ENCODE measurements at regions not wholly inside any gene's neighbourhood (a gene's known extent, or its start where the extent isn't known, plus 50 kb on each side); places are given as distances from the start of the nearest gene placed in this dataset.

- DNase-seq (ENCODE audit: extremely low read depth in 1 of 4, low spot score in 3 of 4) (no peak), FAIRE-seq (no peak), ATAC-seq (no peak)
- 60% methylated on average over 3 of the region's 3 CpGs for WGBS (ENCODE audit: insufficient coverage, low coverage, missing lambda C conversion rate)
- H3K27ac ChIP-seq (ENCODE audit: extremely low read depth, low read depth, low read length), result no peak overlapping the region
- H3K9ac ChIP-seq (ENCODE audit: insufficient read depth in 1 of 2, low read depth in 2 of 2, low read length in 2 of 2), result no peak overlapping the region
- no TSS peak for BruUV-seq (replicated peaks)
- POLR2A ChIA-PET, result no interaction called here
- H3K4me2 ChIP-seq (ENCODE audit: insufficient read depth, low read length), result no peak overlapping the region
- no peak overlapping the region for H3K4me3 ChIP-seq
- CTCF ChIA-PET (ENCODE audit: low intra/inter-chr PET ratio), result no interaction called here
- H3K36me3 ChIP-seq (ENCODE audit: control insufficient read depth, insufficient read depth, low read length), result no peaks in the 10 kb centered on the region
- no peak overlapping the region for H2AFZ ChIP-seq (ENCODE audit: low read depth, low read length)
- peaks cover 0 to 11% of the 10 kb centered on the region in 2 experiments; a peak in 3 of 5 replicates for H3K27me3 ChIP-seq (ENCODE audit: control insufficient read depth in 2 of 2, insufficient read depth in 2 of 2, low read length in 2 of 2)
- TF ChIP-seq ETV5 (CRISPR knock-in tag; IDR thresholded peaks at IDR 0.05; ENCODE audit: low read depth), result no peak
- TF ChIP-seq CEBPB (tag; IDR thresholded peaks at IDR 0.05), result peak; percentile 50
- TF ChIP-seq ELF2 (CRISPR knock-in tag; IDR thresholded peaks at IDR 0.05), result no peak
- peak; percentile 70 for TF ChIP-seq ZNF512 (tag; IDR thresholded peaks at IDR 0.05)
- TF ChIP-seq, protein P1, sequence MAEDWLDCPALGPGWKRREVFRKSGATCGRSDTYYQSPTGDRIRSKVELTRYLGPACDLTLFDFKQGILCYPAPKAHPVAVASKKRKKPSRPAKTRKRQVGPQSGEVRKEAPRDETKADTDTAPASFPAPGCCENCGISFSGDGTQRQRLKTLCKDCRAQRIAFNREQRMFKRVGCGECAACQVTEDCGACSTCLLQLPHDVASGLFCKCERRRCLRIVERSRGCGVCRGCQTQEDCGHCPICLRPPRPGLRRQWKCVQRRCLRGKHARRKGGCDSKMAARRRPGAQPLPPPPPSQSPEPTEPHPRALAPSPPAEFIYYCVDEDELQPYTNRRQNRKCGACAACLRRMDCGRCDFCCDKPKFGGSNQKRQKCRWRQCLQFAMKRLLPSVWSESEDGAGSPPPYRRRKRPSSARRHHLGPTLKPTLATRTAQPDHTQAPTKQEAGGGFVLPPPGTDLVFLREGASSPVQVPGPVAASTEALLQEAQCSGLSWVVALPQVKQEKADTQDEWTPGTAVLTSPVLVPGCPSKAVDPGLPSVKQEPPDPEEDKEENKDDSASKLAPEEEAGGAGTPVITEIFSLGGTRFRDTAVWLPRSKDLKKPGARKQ (CRISPR knock-in tag; IDR thresholded peaks at IDR 0.05), result no peak
- no peak for TF ChIP-seq KAT2B (IDR thresholded peaks at IDR 0.05; ENCODE audit: low read depth, low read length)
- TF ChIP-seq CEBPG (CRISPR knock-in tag; IDR thresholded peaks at IDR 0.05), result no peak
- TF ChIP-seq CEBPG (tag; conservative IDR thresholded peaks at IDR 0.05 in 1 of 2, IDR thresholded peaks at IDR 0.05 in 1 of 2), result peak in 1 of 2 experiments; percentile 57; a peak in 1 of 4 replicates
- in situ Hi-C loops (cut with MboI) (no loop called here), intact Hi-C loops (cut with micrococcal nuclease) (no loop called here)
- H3K9me1 ChIP-seq (ENCODE audit: control insufficient read depth, insufficient read depth, low read length), result no peaks in the 10 kb centered on the region
- no peaks in the 10 kb centered on the region for H3K79me2 ChIP-seq (ENCODE audit: control insufficient read depth, insufficient read depth, low read length)
- H3K4me1 ChIP-seq (replicated peaks in 1 of 2; ENCODE audit: control insufficient read depth in 2 of 2, insufficient read depth in 2 of 2, low read length in 2 of 2), result peaks cover 2 to 23% of the 10 kb centered on the region in 2 experiments; a peak in 4 of 5 replicates
- H4K20me1 ChIP-seq (replicated peaks; ENCODE audit: control insufficient read depth, insufficient read depth, low read length), result no peaks in the 10 kb centered on the region
- no peaks in the 10 kb centered on the region for H3K9me3 ChIP-seq (replicated peaks; ENCODE audit: control insufficient read depth, insufficient read depth, low read depth, low read length)
These were observed 239.1 kb upstream of the FGGY start for GRCh38 chr1:59057796-59058195.
